GM19324 (cell line): ENCODE measurements at regions not wholly inside any gene's neighbourhood (a gene's known extent, or its start where the extent isn't known, plus 50 kb on each side); places are given as distances from the start of the nearest gene placed in this dataset.

ENCODE experiments used
- ATAC-seq: cut with Tn5 transposase; IDR thresholded peaks from one replicate; pipeline ENCODE4 v1.9.1; 2021; ENCODE audit warnings: mild to moderate bottlenecking, moderate library complexity; ENCODE audit not compliant: unreplicated experiment, low FRiP score

GRCh38 chr2:215749092-215749957 lies 264.0 kb downstream of the MREG start:
- no peak for ATAC-seq

- ATAC-seq, result no peak
These were observed 264.9 kb downstream of the MREG start for GRCh38 chr2:215748446-215748845.

GRCh38 chr2:215746887-215747615 lies 266.3 kb downstream of the MREG start:
- ATAC-seq, result no peak

- no peak for ATAC-seq
These were observed 267.0 kb downstream of the MREG start for GRCh38 chr2:215746226-215746886.

GRCh38 chr2:215745331-215745730 lies 268.0 kb downstream of the MREG start:
- ATAC-seq, result no peak

- no peak for ATAC-seq
These were observed 268.8 kb downstream of the MREG start for GRCh38 chr2:215744514-215744913.

- no peak for ATAC-seq
These were observed 270.3 kb downstream of the MREG start for GRCh38 chr2:215743066-215743465.

GRCh38 chr2:215742021-215742420 lies 271.3 kb downstream of the MREG start:
- ATAC-seq, result no peak

- no peak for ATAC-seq
These were observed 273.3 kb downstream of the MREG start for GRCh38 chr2:215740071-215740470.

GRCh38 chr2:215738351-215738750 lies 275.0 kb downstream of the MREG start:
- ATAC-seq, result no peak

GRCh38 chr2:215737477-215737876 lies 275.9 kb downstream of the MREG start:
- no peak for ATAC-seq

GRCh38 chr2:215736653-215737290 lies 276.6 kb downstream of the MREG start:
- ATAC-seq, result no peak

GRCh38 chr2:215731108-215731658 lies 282.2 kb downstream of the MREG start:
- ATAC-seq, result no peak

- ATAC-seq, result no peak
These were observed 283.2 kb downstream of the MREG start for GRCh38 chr2:215729985-215730620.

GRCh38 chr2:215728504-215729065 lies 284.8 kb downstream of the MREG start:
- peak; percentile 71 for ATAC-seq

- ATAC-seq, result no peak
These were observed 285.5 kb downstream of the MREG start for GRCh38 chr2:215727507-215728503.

GRCh38 chr2:215726070-215726469 lies 287.3 kb downstream of the MREG start:
- ATAC-seq, result no peak

GRCh38 chr2:215724146-215724545 lies 288.3 kb upstream of the FN1 start:
- ATAC-seq, result no peak
